H1 (cell line): ENCODE measurements at regions not wholly inside any gene's neighbourhood (a gene's known extent, or its start where the extent isn't known, plus 50 kb on each side); places are given as distances from the start of the nearest gene placed in this dataset.
A peak's percentile ranks its signal among the peaks of the same experiment; 100 is the strongest.

Source experiments
- CTCF ChIA-PET: fragments of 300-600 bp; sonication (Branson Sonifier 250); formaldehyde crosslinking; loops from one replicate; lab custom pipeline; 2021; ENCODE audit not compliant: partially characterized antibody; lab: Charles Lee
- POLR2A ChIA-PET: fragments of 300-600 bp; sonication (Branson Sonifier 250); formaldehyde crosslinking; loops from one replicate; lab custom pipeline; 2021; ENCODE audit warnings: inconsistent platforms; ENCODE audit not compliant: partially characterized antibody; lab: Charles Lee
- DNase-seq, 2 experiments: peaks; one replicate each; pipeline versions ENCODE4 v3.0.0 to v3.0.0-alpha.2; 2010 to 2022; ENCODE audit warnings: low spot score in 2 of 2, low read depth in 1 of 2, mixed read lengths in 1 of 2
- FAIRE-seq: peaks from 2 replicates; lab custom pipeline; 2011; peaks lifted over from hg19 to GRCh38; lab: Jason Lieb, UNC
- H2AFZ ChIP-seq: 2 replicates; pipeline ENCODE4 v1.8.1; 2012; ENCODE audit warnings: low read length, inconsistent platforms
- H2AK5ac ChIP-seq: 2 replicates; pipeline ENCODE4 v1.6.1; 2013; ENCODE audit warnings: low read depth, low read length
- H2BK120ac ChIP-seq: replicated peaks from 2 replicates; pipeline ENCODE3; 2013; ENCODE audit warnings: low read depth, low read length, inconsistent platforms
- H2BK12ac ChIP-seq: 2 replicates; pipeline ENCODE4 v1.6.1; 2013; ENCODE audit warnings: low read depth, low read length
- H2BK15ac ChIP-seq: 2 replicates; pipeline ENCODE4 v1.6.1; 2013; ENCODE audit warnings: low read length
- H2BK20ac ChIP-seq: 2 replicates; pipeline ENCODE4 v1.6.1; 2013; ENCODE audit warnings: low read length
- H2BK5ac ChIP-seq: 2 replicates; pipeline ENCODE4 v1.6.1; 2013; ENCODE audit warnings: low read depth, low read length
- H3K14ac ChIP-seq: 2 replicates; pipeline ENCODE4 v1.6.1; 2013; ENCODE audit warnings: inconsistent platforms; ENCODE audit not compliant: insufficient read length
- H3K18ac ChIP-seq: 2 replicates; pipeline ENCODE4 v1.6.1; 2013; ENCODE audit warnings: low read length; ENCODE audit errors: extremely low read depth
- H3K23ac ChIP-seq: 2 replicates; pipeline ENCODE4 v1.6.1; 2013; ENCODE audit warnings: inconsistent platforms; ENCODE audit not compliant: insufficient read length
- H3K23me2 ChIP-seq: 2 replicates; pipeline ENCODE4 v1.6.1; 2013; ENCODE audit warnings: low read depth, low read length
- H3K27ac ChIP-seq: 2 replicates; pipeline ENCODE4 v1.6.1; 2011; ENCODE audit warnings: low read depth, low read length, inconsistent platforms
- H3K27me3 ChIP-seq, 4 experiments: replicated peaks in 1 of 4; 1 replicate in 1 of 4; 2 replicates in 3 of 4; pipeline versions ENCODE4 v1.6.1 to v1.8.1; 2011 to 2013; ENCODE audit warnings: low read length in 3 of 4, mild to moderate bottlenecking in 3 of 4, inconsistent platforms in 2 of 4, mixed read lengths in 2 of 4, moderate library complexity in 1 of 4; ENCODE audit not compliant: control insufficient read depth in 3 of 4, insufficient read depth in 3 of 4; ENCODE audit errors: extremely low read depth in 1 of 4
- H3K36me3 ChIP-seq, 4 experiments: 2 replicates each; pipeline versions ENCODE4 v1.6.1 to v1.8.1; 2011 to 2013; ENCODE audit warnings: mild to moderate bottlenecking in 4 of 4, low read length in 3 of 4, moderate library complexity in 2 of 4, control low read depth in 1 of 4, inconsistent platforms in 1 of 4; ENCODE audit not compliant: insufficient read depth in 4 of 4, control insufficient read depth in 2 of 4
- H3K4ac ChIP-seq: replicated peaks from 2 replicates; pipeline ENCODE3; 2013; ENCODE audit warnings: low read length, low read depth, mixed read lengths, inconsistent platforms; ENCODE audit not compliant: insufficient read length
- H3K4me1 ChIP-seq, 4 experiments: replicated peaks in 1 of 4; 1 replicate in 1 of 4; 2 replicates in 3 of 4; pipeline versions ENCODE4 v1.6.1 to v1.8.1; 2011 to 2013; ENCODE audit warnings: low read length in 3 of 4, inconsistent platforms in 2 of 4, mixed read lengths in 1 of 4; ENCODE audit not compliant: insufficient read depth in 4 of 4, control insufficient read depth in 3 of 4
- H3K4me2 ChIP-seq, 2 experiments: 2 replicates each; pipeline versions ENCODE4 v1.6.1 to v1.8.1; 2011 to 2013; ENCODE audit warnings: low read depth in 2 of 2, low read length in 2 of 2, control low read depth in 1 of 2, inconsistent platforms in 1 of 2, mild to moderate bottlenecking in 1 of 2; ENCODE audit not compliant: insufficient read depth in 1 of 2
- H3K4me3 ChIP-seq, 4 experiments: fragments of 200-600, 300-600 bp in 1 of 4; sonication (generic), shearing (Covaris generic), sonication (Bioruptor Twin) in 1 of 4; 2 replicates each; pipeline versions ENCODE4 v1.5.1 to v1.8.1; 2011 to 2016; ENCODE audit warnings: low read length in 4 of 4, low read depth in 3 of 4, control low read depth in 2 of 4, inconsistent platforms in 2 of 4, mild to moderate bottlenecking in 2 of 4, mixed read lengths in 1 of 4, moderate library complexity in 1 of 4; ENCODE audit not compliant: insufficient read depth in 2 of 4; ENCODE audit errors: extremely low read depth in 1 of 4
- H3K56ac ChIP-seq: replicated peaks from 2 replicates; pipeline ENCODE3; 2013; ENCODE audit warnings: low read depth, mild to moderate bottlenecking, mixed read lengths, low read length, inconsistent platforms; ENCODE audit not compliant: insufficient read length
- H3K79me1 ChIP-seq: 2 replicates; pipeline ENCODE4 v1.6.1; 2013; ENCODE audit warnings: low read depth, low read length, control low read depth
- H3K79me2 ChIP-seq, 2 experiments: 2 replicates each; pipeline versions ENCODE4 v1.6.1 to v1.8.1; 2012 to 2013; ENCODE audit warnings: low read length in 2 of 2, mild to moderate bottlenecking in 2 of 2, inconsistent platforms in 1 of 2; ENCODE audit not compliant: insufficient read depth in 2 of 2, control insufficient read depth in 1 of 2
- H3K9ac ChIP-seq, 4 experiments: replicated peaks in 1 of 4; 1 replicate in 1 of 4; 2 replicates in 3 of 4; pipeline versions ENCODE4 v1.6.1 to v1.8.1; 2011 to 2013; ENCODE audit warnings: low read depth in 3 of 4, low read length in 3 of 4, control low read depth in 2 of 4, mild to moderate bottlenecking in 2 of 4, moderate library complexity in 2 of 4, inconsistent platforms in 1 of 4; ENCODE audit errors: extremely low read depth in 1 of 4
- H3K9me3 ChIP-seq, 2 experiments: 2 replicates each; pipeline versions ENCODE4 v1.6.1 to v1.8.1; 2012 to 2013; ENCODE audit warnings: mild to moderate bottlenecking in 2 of 2, moderate library complexity in 2 of 2, control low read depth in 1 of 2, inconsistent platforms in 1 of 2, low read depth in 1 of 2, low read length in 1 of 2, mixed read lengths in 1 of 2; ENCODE audit not compliant: insufficient read depth in 2 of 2
- H4K20me1 ChIP-seq, 2 experiments: replicated peaks in 1 of 2; 2 replicates each; pipeline versions ENCODE3 to v1.8.1; 2011 to 2013; ENCODE audit warnings: inconsistent platforms in 2 of 2, low read length in 2 of 2, mild to moderate bottlenecking in 1 of 2; ENCODE audit not compliant: insufficient read depth in 2 of 2, control insufficient read depth in 1 of 2
- H4K5ac ChIP-seq: 2 replicates; pipeline ENCODE4 v1.6.1; 2013; ENCODE audit warnings: low read length, low read depth, mixed read lengths, inconsistent platforms; ENCODE audit not compliant: insufficient read length
- H4K8ac ChIP-seq: 2 replicates; pipeline ENCODE4 v1.8.0; 2013; ENCODE audit warnings: mild to moderate bottlenecking, moderate library complexity, low read length, inconsistent platforms; ENCODE audit not compliant: insufficient read depth; ENCODE audit errors: extremely low read depth
- H4K91ac ChIP-seq: replicated peaks from 2 replicates; pipeline ENCODE3; 2013; ENCODE audit warnings: low read length, mixed read lengths, inconsistent platforms; ENCODE audit not compliant: insufficient read length
- BACH1 ChIP-seq: IDR thresholded peaks from 2 replicates; pipeline ENCODE4 v1.6.1; 2012; ENCODE audit warnings: low read length, improper control_type of control experiment
- BRCA1 ChIP-seq: IDR thresholded peaks from 2 replicates; pipeline ENCODE4 v1.6.1; 2012; ENCODE audit warnings: low read depth, low read length, improper control_type of control experiment
- CBX5 ChIP-seq: fragments of 300-800, 300-1000 bp; sonication (generic); IDR thresholded peaks from 2 replicates; pipeline ENCODE4 v1.7.1; 2016; ENCODE audit warnings: antibody characterized with exemption, low read length, low read depth
- CEBPB ChIP-seq: IDR thresholded peaks from 2 replicates; pipeline ENCODE4 v1.6.1; 2012; ENCODE audit warnings: low read depth, low read length
- CTBP2 ChIP-seq: IDR thresholded peaks from 2 replicates; pipeline ENCODE4 v1.7.0; 2011; ENCODE audit warnings: borderline replicate concordance, mild to moderate bottlenecking, moderate library complexity, mixed read lengths, low read length; ENCODE audit not compliant: insufficient read depth, insufficient read length
- EGR1 ChIP-seq: IDR thresholded peaks from 2 replicates; pipeline ENCODE4 v1.6.1; 2011; ENCODE audit warnings: low read depth, low read length, borderline replicate concordance
- HDAC2 ChIP-seq, 2 experiments: fragments of 300-600 bp in 1 of 2; sonication (generic) in 1 of 2; IDR thresholded peaks; 2 replicates each; pipeline ENCODE4 v1.6.1; 2011 to 2012; ENCODE audit warnings: low read depth in 2 of 2, low read length in 2 of 2, mild to moderate bottlenecking in 2 of 2, moderate library complexity in 2 of 2, borderline replicate concordance in 1 of 2, inconsistent platforms in 1 of 2
- KDM4A ChIP-seq: IDR thresholded peaks from one replicate; pipeline ENCODE4 v1.7.1; 2012; ENCODE audit warnings: low read depth, mild to moderate bottlenecking, moderate library complexity, low read length, inconsistent platforms; ENCODE audit not compliant: severe bottlenecking
- NRF1 ChIP-seq: IDR thresholded peaks from 2 replicates; pipeline ENCODE4 v1.6.1; 2011; ENCODE audit warnings: mild to moderate bottlenecking, low read depth, low read length, improper control_type of control experiment
- POLR2AphosphoS5 ChIP-seq: IDR thresholded peaks from 2 replicates; pipeline ENCODE4 v1.6.1; 2011; ENCODE audit warnings: low read depth, low read length
- SRF ChIP-seq: IDR thresholded peaks from 2 replicates; pipeline ENCODE4 v1.6.1; 2011; ENCODE audit warnings: mild to moderate bottlenecking, low read depth, low read length, moderate library complexity
- TBP ChIP-seq: IDR thresholded peaks from 2 replicates; pipeline ENCODE4 v1.6.1; 2011; ENCODE audit warnings: low read depth, low read length, improper control_type of control experiment
- WGBS, 2 experiments: shearing (Covaris generic) in 1 of 2; methylation state at CpG; one replicate each; pipeline versions ENCODE4 v1.1.6 to v1.1.7; 2013 to 2015; ENCODE audit warnings: low lambda C conversion rate in 2 of 2, mixed read lengths in 2 of 2, inconsistent platforms in 1 of 2, low coverage in 1 of 2, missing lambda C conversion rate in 1 of 2; ENCODE audit not compliant: insufficient replicate concordance in 2 of 2, insufficient coverage in 1 of 2, insufficient read length in 1 of 2; ENCODE audit errors: extremely low coverage in 1 of 2, missing lambda C conversion rate in 1 of 2; 5-methylcytosine and 5-hydroxymethylcytosine counted together
- TF ChIP-seq, protein P1 (sequence below): IDR thresholded peaks from 2 replicates; pipeline ENCODE4 v1.6.1; 2011; ENCODE audit warnings: low read depth, mild to moderate bottlenecking, low read length; ENCODE audit not compliant: insufficient read depth
- TF ChIP-seq, protein P2 (sequence below): IDR thresholded peaks from 2 replicates; pipeline ENCODE4 v1.6.1; 2011; ENCODE audit warnings: low read length, improper control_type of control experiment

DNA sequence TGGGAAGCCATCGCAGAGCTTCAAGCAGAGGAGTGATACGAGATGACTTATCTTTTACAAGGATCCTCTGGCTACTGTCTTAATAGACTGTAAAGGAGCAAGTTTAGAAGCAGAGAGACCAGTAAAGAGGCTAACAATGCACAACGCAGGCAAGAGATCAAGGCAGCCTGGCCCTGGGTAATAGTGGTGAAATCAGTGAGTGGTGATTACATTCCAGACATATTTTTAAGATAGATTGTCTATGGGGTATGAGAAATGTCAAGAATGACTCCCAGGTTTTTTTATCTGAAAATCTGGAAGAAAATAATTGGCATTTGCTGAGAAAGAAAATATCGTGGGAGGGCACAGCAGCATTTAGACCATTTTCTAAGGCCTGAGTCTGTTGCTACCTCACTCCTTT lies 213.6 kb upstream of the HTR1E start:
- H2BK20ac ChIP-seq: no peak overlapping the region
- no peak overlapping the region for H3K4me2 ChIP-seq
- H4K20me1 ChIP-seq: no peaks in the 10 kb centered on the region
- H3K36me3 ChIP-seq: no peaks in the 10 kb centered on the region
- H3K9me3 ChIP-seq: 0 out of 4 replicates have a peak, but pooled peaks cover 0 to 3% of the 10 kb centered on the region in 2 experiments
- no peak overlapping the region for H2BK5ac ChIP-seq
- no peak for DNase-seq
- no peak overlapping the region for H3K14ac ChIP-seq
- no peak overlapping the region for H4K91ac ChIP-seq
- H3K9ac ChIP-seq: no peak overlapping the region
- ChIA-PET CTCF (no interaction called here), POLR2A (no interaction called here)
- H3K79me2 ChIP-seq: no peaks in the 10 kb centered on the region
- H3K4me3 ChIP-seq: no peak overlapping the region
- no peaks in the 10 kb centered on the region for H3K27me3 ChIP-seq
- no peak overlapping the region for H2BK15ac ChIP-seq
- no peak overlapping the region for H3K27ac ChIP-seq
- no peak overlapping the region for H3K56ac ChIP-seq
- no peak overlapping the region for H2BK120ac ChIP-seq
- WGBS, 2 experiments: 90% methylated on average over 4 of the region's 4 CpGs; no CpG with 5 or more reads in 1 of the 2 experiments
- H3K23me2 ChIP-seq: no peaks in the 10 kb centered on the region
- H2AK5ac ChIP-seq: no peak overlapping the region
- H3K23ac ChIP-seq: no peak overlapping the region
- FAIRE-seq: no peak
- H4K8ac ChIP-seq: no peak overlapping the region
- 0 out of 2 replicates have a peak overlapping the region, but pooled peaks have one; percentile 15 for H2AFZ ChIP-seq
- no peaks in the 10 kb centered on the region for H3K4me1 ChIP-seq
- no peak overlapping the region for H3K4ac ChIP-seq
- H4K5ac ChIP-seq: no peak overlapping the region
- no peaks in the 10 kb centered on the region for H3K79me1 ChIP-seq
- H3K18ac ChIP-seq: no peak overlapping the region
- no peak overlapping the region for H2BK12ac ChIP-seq
- TF ChIP-seq, protein P1, sequence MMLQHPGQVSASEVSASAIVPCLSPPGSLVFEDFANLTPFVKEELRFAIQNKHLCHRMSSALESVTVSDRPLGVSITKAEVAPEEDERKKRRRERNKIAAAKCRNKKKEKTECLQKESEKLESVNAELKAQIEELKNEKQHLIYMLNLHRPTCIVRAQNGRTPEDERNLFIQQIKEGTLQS: no peak
- no peak for TF ChIP-seq SRF
- no peak for TF ChIP-seq BACH1
- no peak for TF ChIP-seq CTBP2
- TF ChIP-seq CEBPB: no peak
- TF ChIP-seq POLR2AphosphoS5: no peak
- no peak for TF ChIP-seq HDAC2 (IDR thresholded peaks at IDR 0.05; ENCODE audit: borderline replicate concordance in 1 of 2, low read depth in 2 of 2, low read length in 2 of 2)
- TF ChIP-seq KDM4A: no peak
- no peak for TF ChIP-seq BRCA1
- TF ChIP-seq EGR1: no peak
- TF ChIP-seq, protein P2, sequence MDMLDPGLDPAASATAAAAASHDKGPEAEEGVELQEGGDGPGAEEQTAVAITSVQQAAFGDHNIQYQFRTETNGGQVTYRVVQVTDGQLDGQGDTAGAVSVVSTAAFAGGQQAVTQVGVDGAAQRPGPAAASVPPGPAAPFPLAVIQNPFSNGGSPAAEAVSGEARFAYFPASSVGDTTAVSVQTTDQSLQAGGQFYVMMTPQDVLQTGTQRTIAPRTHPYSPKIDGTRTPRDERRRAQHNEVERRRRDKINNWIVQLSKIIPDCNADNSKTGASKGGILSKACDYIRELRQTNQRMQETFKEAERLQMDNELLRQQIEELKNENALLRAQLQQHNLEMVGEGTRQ: no peak
- no peak for TF ChIP-seq TBP
- no peak for TF ChIP-seq CBX5
- TF ChIP-seq NRF1: no peak
